Loucy (cell line): ENCODE measurements at regions not wholly inside any gene's neighbourhood (a gene's known extent, or its start where the extent isn't known, plus 50 kb on each side); places are given as distances from the start of the nearest gene placed in this dataset.

ENCODE experiments used
- CTCF ChIP-seq: fragments of 200-600 bp; sonication (generic); conservative IDR thresholded peaks from 2 replicates; pipeline ENCODE4 v1.5.1; 2014; ENCODE audit warnings: mild to moderate bottlenecking, antibody characterized with exemption, low read length
- EZH2phosphoT487 ChIP-seq: fragments of 200-600 bp; IDR thresholded peaks from 2 replicates; pipeline ENCODE4 v1.6.1; 2018; ENCODE audit warnings: antibody characterized with exemption, mild to moderate bottlenecking, moderate library complexity, borderline replicate concordance

GRCh38 chrX:40973619-40974018 lies 111.6 kb upstream of the USP9X start:
- TF ChIP-seq CTCF = no peak
- no peak for TF ChIP-seq EZH2phosphoT487
